HG03097 (cell line): ENCODE measurements at regions not wholly inside any gene's neighbourhood (a gene's known extent, or its start where the extent isn't known, plus 50 kb on each side); places are given as distances from the start of the nearest gene placed in this dataset.

Source experiments
- ATAC-seq: cut with Tn5 transposase; IDR thresholded peaks from one replicate; pipeline ENCODE4 v1.9.1; 2021; ENCODE audit not compliant: unreplicated experiment, low FRiP score

GRCh38 chr11:130609121-130610035 lies 160.9 kb downstream of the ADAMTS15 start:
- ATAC-seq, result no peak

GRCh38 chr11:130611791-130612251 lies 163.4 kb downstream of the ADAMTS15 start:
- ATAC-seq, result no peak

GRCh38 chr11:130612291-130612851 lies 163.9 kb downstream of the ADAMTS15 start:
- no peak for ATAC-seq

GRCh38 chr11:130613396-130613795 lies 165.0 kb downstream of the ADAMTS15 start:
- ATAC-seq, result no peak

GRCh38 chr11:130614591-130614990 lies 166.1 kb downstream of the ADAMTS15 start:
- no peak for ATAC-seq

GRCh38 chr11:130615561-130615960 lies 167.1 kb downstream of the ADAMTS15 start:
- ATAC-seq, result no peak

GRCh38 chr11:130616573-130616972 lies 168.1 kb downstream of the ADAMTS15 start:
- no peak for ATAC-seq

GRCh38 chr11:130617001-130617400 lies 168.6 kb downstream of the ADAMTS15 start:
- ATAC-seq, result no peak

GRCh38 chr11:130620548-130620947 lies 172.1 kb downstream of the ADAMTS15 start:
- no peak for ATAC-seq

GRCh38 chr11:130622141-130622542 lies 173.7 kb downstream of the ADAMTS15 start:
- no peak for ATAC-seq

- no peak for ATAC-seq
Observed at GRCh38 chr11:130623670-130624668, 175.5 kb downstream of the ADAMTS15 start.

GRCh38 chr11:130624971-130625544 lies 176.6 kb downstream of the ADAMTS15 start:
- no peak for ATAC-seq

- no peak for ATAC-seq
Observed at GRCh38 chr11:130625578-130626306, 177.3 kb downstream of the ADAMTS15 start.

GRCh38 chr11:130629039-130629438 lies 180.6 kb downstream of the ADAMTS15 start:
- ATAC-seq, result no peak

- ATAC-seq, result no peak
Observed at GRCh38 chr11:130631119-130631518, 182.7 kb downstream of the ADAMTS15 start.

GRCh38 chr11:130633466-130633865 lies 185.0 kb downstream of the ADAMTS15 start:
- ATAC-seq, result no peak

- no peak for ATAC-seq
Observed at GRCh38 chr11:130634186-130634585, 185.7 kb downstream of the ADAMTS15 start.

GRCh38 chr11:130634961-130635473 lies 186.6 kb downstream of the ADAMTS15 start:
- no peak for ATAC-seq

- no peak for ATAC-seq
Observed at GRCh38 chr11:130635937-130636630, 187.6 kb downstream of the ADAMTS15 start.
